T follicular helper cell (primary cell): ENCODE measurements at regions not wholly inside any gene's neighbourhood (a gene's known extent, or its start where the extent isn't known, plus 50 kb on each side); places are given as distances from the start of the nearest gene placed in this dataset.

ENCODE experiments used
- DNase-seq: peaks from one replicate; pipeline ENCODE4 v3.0.0-alpha.2; 2020; ENCODE audit warnings: low read depth

DNA sequence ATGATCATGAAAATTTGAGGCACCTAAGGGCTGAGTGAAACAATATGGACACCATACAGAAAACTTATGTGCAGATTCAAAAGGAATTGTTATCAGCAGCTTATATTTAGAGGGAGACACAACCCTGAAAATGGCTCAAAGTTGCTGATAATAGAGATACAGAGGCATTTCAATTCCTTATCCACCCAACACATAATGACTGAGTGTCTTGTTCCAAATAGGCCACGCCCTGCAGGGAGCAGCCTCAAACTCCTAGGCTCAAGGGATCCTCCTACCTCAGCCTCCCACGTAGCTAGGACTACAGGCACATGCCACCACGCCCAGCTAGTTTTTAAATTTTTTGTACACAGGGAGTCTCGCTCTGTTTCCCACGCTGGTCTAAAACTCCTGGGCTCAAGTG is 79.0 kb downstream of the LBH start:
- DNase-seq: no peak

- DNase-seq: no peak
Measured at GRCh38 chr2:30310955-30311354, 79.6 kb downstream of the LBH start.

GRCh38 chr2:30311711-30312110 is 80.4 kb downstream of the LBH start:
- DNase-seq: no peak

- no peak for DNase-seq
Measured at GRCh38 chr2:30312916-30313315, 81.6 kb downstream of the LBH start.

DNA sequence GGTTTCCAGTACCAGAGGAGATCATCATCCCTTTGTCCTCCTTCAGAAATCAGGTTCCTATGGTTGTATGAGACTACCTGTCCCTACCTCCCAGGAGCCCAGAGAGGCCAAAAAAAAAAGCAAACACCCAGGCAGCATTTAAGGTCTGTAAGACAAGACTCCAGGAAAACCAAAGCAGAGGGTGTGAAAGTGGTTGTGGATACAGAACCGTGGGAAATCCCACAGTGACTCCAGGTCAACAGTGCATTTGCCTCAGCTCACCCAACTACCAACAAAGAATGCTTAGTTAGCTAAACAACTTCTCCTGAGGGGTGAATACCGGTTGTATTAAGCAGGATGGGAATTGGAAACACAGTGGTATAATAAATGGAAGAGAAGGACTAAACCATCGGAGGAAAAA is 83.6 kb downstream of the LBH start:
- DNase-seq: no peak

GRCh38 chr2:30315391-30316063 is 84.2 kb downstream of the LBH start:
- no peak for DNase-seq

DNA sequence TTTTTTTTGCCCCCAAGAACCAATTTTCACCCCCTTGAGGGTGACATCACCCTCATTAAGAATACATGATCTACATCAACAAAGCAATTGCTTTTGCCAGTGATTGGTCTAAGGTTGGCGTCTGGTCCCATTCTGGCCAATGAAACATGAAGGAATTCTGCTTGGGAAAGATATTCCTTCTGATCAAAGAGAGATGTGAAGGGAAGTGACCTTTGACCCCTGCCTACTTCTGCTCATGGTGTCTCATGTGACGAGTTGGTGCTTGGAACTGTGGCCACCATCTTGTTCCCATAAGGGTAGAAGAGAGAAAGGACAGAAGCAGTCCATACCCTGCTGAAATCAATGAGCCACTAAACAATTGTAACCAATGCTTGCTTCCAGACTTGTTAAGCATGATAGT is 85.1 kb downstream of the LBH start:
- no peak for DNase-seq

DNA sequence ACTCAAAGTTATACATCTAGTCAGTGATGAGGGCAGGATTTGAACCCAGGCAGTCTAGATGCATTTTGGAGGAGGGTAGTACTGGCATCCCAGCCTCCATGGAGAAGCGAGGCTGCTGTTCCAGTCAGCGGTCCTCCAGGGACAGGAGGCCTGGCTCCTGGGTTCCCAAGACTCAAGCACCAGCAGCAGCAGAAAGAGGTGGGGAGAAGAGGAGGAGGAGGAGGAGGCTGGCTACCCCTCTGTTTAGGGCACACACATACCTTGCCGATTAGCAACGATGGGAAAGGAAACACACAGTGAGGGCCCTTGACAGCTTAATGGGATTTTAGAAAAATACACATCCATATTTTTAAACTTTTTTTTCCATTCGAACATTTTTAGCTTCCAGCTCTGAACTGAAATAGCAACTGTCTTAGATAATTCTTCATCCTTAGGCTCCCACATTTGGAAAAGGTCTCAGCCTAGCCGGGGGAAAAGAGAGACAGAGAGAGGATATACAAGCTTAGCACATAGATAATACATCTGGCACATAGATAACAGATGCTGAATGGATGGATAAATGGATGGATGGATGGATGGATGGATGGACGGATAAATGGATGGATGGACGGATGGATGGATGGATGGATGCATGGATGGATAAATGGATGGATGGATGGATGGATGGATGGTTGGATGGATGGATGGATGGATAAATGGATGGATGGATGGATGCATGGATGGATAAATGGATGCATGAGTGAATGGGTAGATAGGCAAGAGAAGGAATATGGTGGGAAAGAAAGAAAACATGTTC is 87.9 kb downstream of the LBH start:
- DNase-seq: no peak

GRCh38 chr2:30321466-30321865 is 90.1 kb downstream of the LBH start:
- DNase-seq: no peak

GRCh38 chr2:30323499-30323898 is 92.2 kb downstream of the LBH start:
- DNase-seq: no peak

- DNase-seq: no peak
Measured at GRCh38 chr2:30324245-30324908, 93.0 kb downstream of the LBH start.

DNA sequence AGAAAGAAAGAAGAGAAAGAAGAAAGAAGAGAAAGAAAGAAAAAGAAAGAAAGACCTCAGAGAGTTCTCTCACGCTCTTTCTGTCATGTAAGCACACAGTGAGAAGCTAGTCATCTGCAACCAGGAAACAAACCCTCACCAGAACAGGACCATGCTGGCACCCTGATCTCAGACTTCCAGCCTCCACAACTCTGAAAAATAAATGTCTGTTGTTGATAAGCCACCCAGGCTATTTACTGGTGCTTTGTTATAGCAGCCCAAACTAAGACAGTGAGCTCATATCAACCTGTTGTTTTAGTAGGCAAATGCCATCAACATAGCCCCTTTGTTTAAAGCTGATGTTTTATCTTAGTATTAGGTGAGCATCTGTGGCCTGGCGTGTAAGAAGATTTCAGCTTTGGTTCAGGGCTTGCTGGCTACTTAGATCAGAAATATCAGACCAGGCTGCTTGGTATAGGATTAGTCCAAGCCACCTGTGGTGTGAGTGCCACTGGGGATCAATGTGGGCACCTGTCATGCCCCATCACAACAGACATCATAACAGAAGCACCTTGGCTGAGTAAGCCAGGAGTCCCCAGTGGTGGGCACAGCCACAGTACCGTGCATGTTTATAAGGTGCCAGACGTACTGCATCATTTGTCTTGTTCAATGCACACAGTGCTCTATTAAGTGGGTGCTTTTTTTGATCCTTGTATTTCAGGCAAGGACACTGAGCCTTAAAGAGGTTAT is 94.4 kb downstream of the LBH start:
- no peak for DNase-seq

DNA sequence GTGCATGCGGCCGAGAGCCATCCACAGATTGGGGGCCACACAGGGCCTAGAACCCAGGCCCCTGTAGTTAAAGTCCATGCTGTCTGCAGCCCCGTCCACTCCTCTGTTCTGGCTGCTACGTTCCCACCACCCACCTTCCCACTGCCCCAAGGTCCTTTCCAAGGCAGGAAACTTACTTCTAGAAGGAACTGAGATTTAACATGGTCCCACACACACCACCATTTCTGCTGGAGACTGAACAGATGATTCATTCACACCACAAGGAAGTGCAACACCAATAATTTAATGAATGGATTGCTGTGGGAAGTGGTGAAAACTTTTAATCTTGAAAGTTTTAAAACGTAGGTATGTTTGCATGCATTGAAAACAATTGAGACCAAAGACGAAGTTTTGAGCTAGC is 95.2 kb downstream of the LBH start:
- DNase-seq: no peak

- DNase-seq: no peak
Measured at GRCh38 chr2:30331038-30331437, 99.7 kb downstream of the LBH start.

DNA sequence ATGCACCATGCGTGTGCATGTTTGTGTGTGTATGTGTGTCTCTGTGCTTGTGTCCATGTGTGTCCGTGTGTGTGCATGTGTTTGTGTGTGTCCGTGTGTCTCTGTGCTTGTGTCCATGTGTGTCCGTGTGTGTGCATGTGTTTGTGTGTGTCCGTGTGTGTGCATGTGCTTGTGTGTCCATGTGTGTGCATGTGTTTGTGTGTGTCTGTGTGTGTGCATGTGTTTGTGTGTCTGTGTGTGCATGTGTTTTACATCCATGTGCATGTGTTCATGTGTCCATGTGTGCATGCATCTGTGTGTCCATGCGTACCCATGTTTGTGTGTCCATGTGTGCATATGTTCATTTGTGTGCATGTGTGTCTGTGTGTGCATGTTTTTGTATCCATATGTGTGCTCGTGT is 100.5 kb downstream of the LBH start:
- no peak for DNase-seq

GRCh38 chr2:30332791-30333453 is 101.6 kb downstream of the LBH start:
- no peak for DNase-seq

DNA sequence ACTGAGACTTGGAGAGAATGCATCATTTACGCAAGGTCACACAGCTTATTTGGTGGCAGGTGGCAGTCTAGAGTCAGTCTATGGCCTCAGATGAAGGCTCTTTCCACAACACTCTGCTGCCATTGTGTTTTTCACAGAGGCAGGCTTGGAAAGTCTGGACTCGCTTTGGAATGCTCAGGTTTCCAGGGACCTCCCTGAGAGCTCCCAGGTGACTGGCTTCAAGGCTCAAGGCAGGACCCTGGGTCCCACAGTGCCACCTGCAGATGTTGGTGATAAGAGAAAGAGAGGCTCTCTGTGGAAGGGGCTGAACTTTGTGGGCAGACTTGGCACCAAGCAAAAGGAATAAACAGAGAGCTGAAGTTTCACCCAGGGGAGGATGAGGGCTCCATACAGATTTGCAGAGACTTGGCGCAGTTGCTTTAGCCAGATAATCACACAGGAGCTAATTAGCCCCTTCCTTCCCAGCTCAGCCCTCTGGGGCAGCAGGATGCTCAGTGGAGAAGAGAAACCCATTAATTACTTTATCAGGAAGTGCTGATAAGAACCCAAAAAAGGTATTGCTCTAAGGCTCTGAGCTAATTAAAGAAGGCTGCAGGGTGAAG is 103.5 kb downstream of the LBH start:
- DNase-seq: no peak

- no peak for DNase-seq
Measured at GRCh38 chr2:30336084-30336483, 104.8 kb downstream of the LBH start.

DNA sequence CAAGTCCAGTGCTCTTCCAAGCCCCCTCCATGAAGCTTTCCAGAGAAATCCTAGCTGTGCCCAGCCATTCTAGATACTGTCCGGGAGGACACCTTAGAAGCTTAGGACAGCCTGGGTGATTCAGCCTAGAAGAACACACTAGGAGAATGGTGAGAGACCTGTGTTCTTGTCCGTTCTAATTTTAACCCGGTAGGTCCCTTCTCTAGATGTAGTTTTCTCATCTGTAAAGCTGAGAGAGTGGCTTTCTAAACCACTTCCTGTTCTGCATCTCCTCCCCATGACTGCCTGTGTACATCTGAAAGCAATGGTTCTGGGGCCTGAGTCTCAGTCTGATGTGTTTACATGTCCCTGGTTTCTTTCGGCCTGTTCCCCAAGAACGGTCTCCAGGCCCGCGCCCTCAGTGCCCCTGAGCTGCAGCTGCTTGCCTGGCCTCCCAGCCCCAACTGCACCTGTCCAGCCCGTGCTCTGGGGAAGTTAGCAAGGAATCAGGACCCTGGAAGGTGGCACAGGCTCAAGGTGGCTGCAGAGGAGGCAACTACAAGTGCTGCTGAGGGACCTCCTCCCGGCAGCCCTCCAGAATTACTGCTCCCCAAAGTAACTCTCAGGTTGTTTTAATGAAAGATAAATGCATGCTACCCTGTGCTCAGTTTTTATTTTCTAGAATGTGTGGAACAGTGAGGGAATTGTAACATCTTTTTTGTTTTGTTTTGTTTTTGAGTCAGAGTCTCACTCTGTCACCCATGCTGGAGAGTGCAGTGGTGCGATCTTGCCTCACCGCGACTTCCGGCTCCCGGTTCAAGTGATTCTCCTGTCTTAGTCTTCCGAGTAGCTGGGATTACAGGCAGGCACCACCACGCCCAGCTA is 105.9 kb downstream of the LBH start:
- DNase-seq: peak; percentile 18

GRCh38 chr2:30338475-30338874 is 107.1 kb downstream of the LBH start:
- no peak for DNase-seq

DNA sequence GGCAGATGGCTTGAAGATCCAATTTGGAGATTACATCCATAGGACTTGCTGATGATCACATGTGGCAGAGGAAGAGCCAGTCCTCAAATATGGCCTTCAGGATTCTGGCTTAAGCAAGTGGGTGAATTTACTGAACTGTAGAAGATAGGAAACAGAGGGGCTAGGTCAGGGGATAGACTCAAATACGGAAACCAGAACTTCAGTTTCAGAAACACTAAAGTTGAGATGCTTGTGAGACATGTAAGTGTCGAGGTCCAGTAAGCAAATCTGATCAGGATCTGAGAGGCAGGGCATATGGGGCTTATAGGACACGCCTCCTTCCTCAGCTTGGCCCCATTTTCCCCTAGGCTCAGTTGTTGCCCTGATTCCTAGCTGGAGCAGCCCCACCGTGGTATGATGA is 107.7 kb downstream of the LBH start:
- no peak for DNase-seq
